ENCODE measurements at regions not wholly inside any gene's neighbourhood (a gene's known extent, or its start where the extent isn't known, plus 50 kb on each side); places are given as distances from the start of the nearest gene placed in this dataset.
"Not testable (repeated sequence)": the region's sequence is repeated elsewhere in the genome, so short reads cannot be mapped to it uniquely, and the experiment has no call there.

- DNase-seq (ENCODE audit: low spot score): no peak
These were observed 822.3 kb downstream of the LUZP2 start for GRCh38 chr11:25319127-25319526.

- DNase-seq (ENCODE audit: low spot score): no peak
These were observed 830.8 kb downstream of the LUZP2 start for GRCh38 chr11:25327656-25328055.

GRCh38 chr11:25339281-25339680 lies 842.4 kb downstream of the LUZP2 start:
- no peak for DNase-seq (ENCODE audit: low spot score)

- no peak for DNase-seq (ENCODE audit: low spot score)
These were observed 852.7 kb downstream of the LUZP2 start for GRCh38 chr11:25349537-25349936.

GRCh38 chr11:25350899-25351803 lies 854.3 kb downstream of the LUZP2 start:
- DNase-seq (ENCODE audit: low spot score): no peak

- DNase-seq (ENCODE audit: low spot score): no peak
These were observed 860.3 kb downstream of the LUZP2 start for GRCh38 chr11:25357133-25357532.

GRCh38 chr11:25377466-25377865 lies 880.6 kb downstream of the LUZP2 start:
- DNase-seq (ENCODE audit: low spot score): no peak

- DNase-seq (ENCODE audit: low spot score): no peak
These were observed 900.0 kb downstream of the LUZP2 start for GRCh38 chr11:25396847-25397246.

- no peak for DNase-seq (ENCODE audit: low spot score)
These were observed 911.3 kb downstream of the LUZP2 start for GRCh38 chr11:25408146-25408545.

GRCh38 chr11:25415793-25416192 lies 916.1 kb upstream of the ANO3 start:
- no peak for DNase-seq (ENCODE audit: low spot score)

- no peak for DNase-seq (ENCODE audit: low spot score)
These were observed 908.3 kb upstream of the ANO3 start for GRCh38 chr11:25423436-25424199.

- DNase-seq (ENCODE audit: low spot score): no peak
These were observed 899.6 kb upstream of the ANO3 start for GRCh38 chr11:25432376-25432775.

GRCh38 chr11:25435197-25435596 lies 896.7 kb upstream of the ANO3 start:
- no peak for DNase-seq (ENCODE audit: low spot score)

GRCh38 chr11:25436326-25436725 lies 895.6 kb upstream of the ANO3 start:
- DNase-seq (ENCODE audit: low spot score): no peak

- DNase-seq (ENCODE audit: low spot score): no peak
These were observed 890.5 kb upstream of the ANO3 start for GRCh38 chr11:25441421-25441820.

- no peak for DNase-seq (ENCODE audit: low spot score)
These were observed 882.8 kb upstream of the ANO3 start for GRCh38 chr11:25449091-25449490.

- DNase-seq (ENCODE audit: low spot score): no peak
These were observed 878.5 kb upstream of the ANO3 start for GRCh38 chr11:25453471-25453870.

GRCh38 chr11:25456211-25456610 lies 875.7 kb upstream of the ANO3 start:
- no peak for DNase-seq (ENCODE audit: low spot score)

- no peak for DNase-seq (ENCODE audit: low spot score)
These were observed 847.9 kb upstream of the ANO3 start for GRCh38 chr11:25483915-25484635.

GRCh38 chr11:25485315-25485714 lies 846.6 kb upstream of the ANO3 start:
- DNase-seq (ENCODE audit: low spot score): no peak

GRCh38 chr11:25486338-25486737 lies 845.6 kb upstream of the ANO3 start:
- DNase-seq (ENCODE audit: low spot score): not testable (repeated sequence)

- DNase-seq (ENCODE audit: low spot score): not testable (repeated sequence)
These were observed 843.8 kb upstream of the ANO3 start for GRCh38 chr11:25488176-25488575.
